GM12873 (cell line): ENCODE measurements at regions not wholly inside any gene's neighbourhood (a gene's known extent, or its start where the extent isn't known, plus 50 kb on each side); places are given as distances from the start of the nearest gene placed in this dataset.

Experiments used
- CTCF ChIP-seq: IDR thresholded peaks from 2 replicates; pipeline ENCODE4 v1.5.1; 2012; ENCODE audit warnings: low read depth, mild to moderate bottlenecking, moderate library complexity, low read length, control low read depth; ENCODE audit not compliant: insufficient read depth; ENCODE audit errors: missing control alignments

DNA sequence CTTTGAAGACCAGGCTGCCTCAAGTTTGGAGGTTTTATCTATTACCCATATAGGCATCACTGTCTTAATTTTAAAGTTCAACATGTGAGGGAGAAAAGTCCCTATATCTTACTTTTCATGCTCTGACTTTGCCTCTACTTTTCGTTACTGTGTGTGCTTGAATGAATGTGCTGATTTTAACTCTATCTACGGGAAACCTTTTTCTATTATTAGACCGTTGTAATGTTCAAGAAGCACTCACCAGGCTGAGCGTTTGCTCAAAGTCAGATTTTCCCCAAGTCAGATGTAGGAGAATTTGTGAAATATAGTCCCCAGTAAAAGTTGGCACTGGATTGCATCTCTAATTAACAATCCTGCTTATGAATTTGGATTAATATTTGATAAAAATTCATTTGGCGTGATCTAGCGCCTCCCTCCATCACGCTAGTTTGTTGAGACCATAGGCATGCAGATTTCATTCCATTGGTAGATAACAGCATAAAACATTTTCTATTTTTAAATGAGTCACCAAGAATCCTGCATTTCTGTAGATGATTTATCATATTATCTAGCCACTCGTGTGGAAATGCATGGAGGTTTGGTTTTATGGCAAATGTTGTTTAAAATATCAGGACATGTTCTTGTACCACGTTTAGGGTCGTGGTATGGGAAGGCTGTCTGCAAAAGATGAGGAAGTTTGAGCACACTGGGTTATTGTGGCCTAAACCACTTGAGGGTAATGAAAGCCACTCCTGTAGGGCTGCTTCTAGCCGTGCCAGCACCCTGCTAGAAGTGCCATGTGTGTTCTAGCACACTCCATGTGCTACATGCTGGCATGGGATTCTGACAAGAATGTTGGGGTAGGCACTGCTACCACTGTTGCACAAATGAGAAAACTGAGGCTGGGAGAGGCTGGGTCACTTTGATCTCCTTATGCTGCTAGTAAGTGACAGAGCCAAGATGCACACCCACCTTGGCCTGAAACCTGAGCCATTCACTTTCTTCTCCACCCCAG is 179.4 kb downstream of the FGF9 start:
- no peak for TF ChIP-seq CTCF

DNA sequence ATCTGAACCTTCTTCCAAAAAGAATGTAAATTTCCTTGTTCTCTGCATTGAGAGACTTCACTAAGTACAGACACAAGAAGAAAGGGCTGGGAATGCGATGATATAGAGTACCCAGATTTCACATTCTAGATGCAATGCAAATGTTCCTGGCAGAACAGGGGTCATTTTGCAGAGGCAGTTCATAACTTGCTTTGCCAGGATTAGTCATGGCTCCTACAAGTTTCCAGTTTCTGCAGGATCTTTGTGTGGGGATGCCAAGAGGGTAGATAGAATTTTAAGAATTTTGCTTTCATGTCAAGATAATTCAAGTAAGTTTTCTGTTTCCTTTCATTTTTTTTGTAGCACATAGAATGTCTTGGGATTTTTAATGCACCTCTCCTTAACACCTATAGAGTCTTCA is 181.2 kb downstream of the FGF9 start:
- no peak for TF ChIP-seq CTCF

DNA sequence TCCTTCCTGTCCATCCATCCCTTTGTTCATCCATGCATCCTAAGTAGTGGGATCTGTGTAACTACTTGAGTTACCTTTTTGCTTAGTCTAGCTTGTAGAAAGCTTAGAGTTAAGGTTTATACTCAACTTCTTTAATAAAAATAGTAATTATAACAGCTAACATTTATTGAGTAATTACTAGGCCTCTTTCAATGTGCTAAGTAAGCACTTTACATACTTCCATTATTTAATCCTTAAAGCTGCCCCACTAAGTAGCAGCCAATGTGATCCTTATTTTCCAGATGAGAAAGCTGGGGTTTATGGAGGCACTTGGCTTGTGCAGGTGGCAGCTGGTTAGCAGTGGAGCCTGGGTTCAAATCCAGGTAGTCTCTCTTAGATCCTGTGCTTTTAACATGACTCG is 182.9 kb downstream of the FGF9 start:
- TF ChIP-seq CTCF, result no peak

- TF ChIP-seq CTCF, result no peak
Measured at GRCh38 chr13:21868823-21869222, 197.9 kb downstream of the FGF9 start.

DNA sequence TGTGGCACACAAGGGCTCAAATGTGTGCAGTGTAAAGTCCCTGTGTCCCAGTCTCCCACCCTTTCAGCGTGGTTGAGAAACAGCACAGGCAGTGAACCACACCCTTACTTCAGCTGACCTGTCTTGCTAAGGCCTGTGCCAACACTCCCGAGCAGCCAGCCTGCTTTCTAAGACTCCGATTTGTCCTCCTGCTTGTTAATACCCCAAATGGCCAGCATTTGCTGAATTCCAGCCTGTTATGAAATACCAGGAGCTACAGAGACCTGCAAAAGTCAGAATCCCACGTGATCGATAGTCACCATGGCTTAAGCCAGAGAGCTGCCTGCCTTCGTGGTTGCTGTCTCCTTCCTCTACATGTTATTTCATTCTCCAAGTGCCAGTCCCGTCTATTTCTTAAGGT is 200.5 kb downstream of the FGF9 start:
- TF ChIP-seq CTCF, result no peak

DNA sequence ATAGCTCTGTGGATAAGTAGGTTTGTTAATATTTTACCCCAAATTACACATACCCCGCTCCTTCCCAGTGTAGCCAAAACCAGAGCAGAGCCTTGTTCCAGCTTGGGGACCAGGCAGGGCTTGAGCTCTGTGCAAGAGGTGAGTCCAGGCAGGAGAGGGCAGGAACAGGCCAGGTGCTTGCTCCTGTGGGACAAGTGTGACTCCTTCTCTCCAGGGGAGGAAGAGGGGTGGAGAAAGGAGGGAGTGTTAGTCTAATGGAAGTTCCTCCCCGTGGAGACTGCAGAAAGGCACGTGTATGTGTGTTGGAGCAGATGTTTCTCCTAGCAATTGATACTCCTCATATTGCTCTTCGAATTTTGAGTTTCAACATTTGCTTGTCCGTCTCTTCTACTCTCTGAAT is 201.0 kb downstream of the FGF9 start:
- TF ChIP-seq CTCF, result no peak

- no peak for TF ChIP-seq CTCF
Measured at GRCh38 chr13:21872795-21873194, 201.9 kb downstream of the FGF9 start.
